ENCODE measurements at regions not wholly inside any gene's neighbourhood (a gene's known extent, or its start where the extent isn't known, plus 50 kb on each side); places are given as distances from the start of the nearest gene placed in this dataset.
"Not testable (repeated sequence)": the region's sequence is repeated elsewhere in the genome, so short reads cannot be mapped to it uniquely, and the experiment has no call there.

DNA sequence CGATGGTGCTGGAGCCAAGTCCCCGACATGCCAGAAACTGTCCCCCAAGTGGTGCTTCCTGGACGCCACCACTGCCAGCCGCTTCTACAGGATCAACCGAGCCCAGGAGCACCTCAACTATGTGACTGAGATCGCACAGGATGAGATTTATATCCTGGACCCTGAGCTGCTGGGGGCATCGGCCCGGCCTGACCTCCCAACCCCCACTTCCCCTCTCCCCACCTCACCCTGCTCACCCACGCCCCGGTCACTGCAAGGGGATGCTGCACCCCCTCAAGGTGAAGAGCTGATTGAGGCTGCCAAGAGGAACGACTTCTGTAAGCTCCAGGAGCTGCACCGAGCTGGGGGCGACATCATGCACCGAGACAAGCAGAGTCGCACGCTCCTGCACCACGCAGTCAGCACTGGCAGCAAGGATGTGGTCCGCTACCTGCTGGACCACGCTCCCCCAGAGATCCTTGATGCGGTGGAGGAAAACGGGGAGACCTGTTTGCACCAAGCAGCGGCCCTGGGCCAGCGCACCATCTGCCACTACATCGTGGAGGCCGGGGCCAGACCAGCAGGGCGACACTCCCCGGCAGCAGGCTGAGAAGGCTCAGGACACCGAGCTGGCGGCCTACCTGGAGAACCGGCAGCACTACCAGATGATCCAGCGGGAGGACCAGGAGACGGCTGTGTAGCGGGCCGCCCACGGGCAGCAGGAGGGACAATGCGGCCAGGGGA, 91.0 kb downstream of the LACC1 start:
- H3K4me1 Mint-ChIP-seq (ENCODE audit: low read depth, unreplicated experiment); CTCF ChIA-PET; H3K36me3 Mint-ChIP-seq (ENCODE audit: insufficient read depth, unreplicated experiment); H3K4me3 ChIP-seq (ENCODE audit: low read depth, low read length); H3K27ac Mint-ChIP-seq (ENCODE audit: unreplicated experiment); H3K9me3 Mint-ChIP-seq (ENCODE audit: unreplicated experiment); intact Hi-C loops (cut with micrococcal nuclease; ENCODE audit: unreplicated experiment); BruUV-seq (replicated peaks); H3K4me1 ChIP-seq; H3K27me3 ChIP-seq (replicated peaks; ENCODE audit: control insufficient read depth, insufficient read depth, low read length); H3K4me3 Mint-ChIP-seq (ENCODE audit: unreplicated experiment); POLR2A ChIA-PET; H3K9me3 ChIP-seq; H3K27me3 Mint-ChIP-seq (ENCODE audit: insufficient read depth, unreplicated experiment); DNase-seq; H3K36me3 ChIP-seq (ENCODE audit: control insufficient read depth, insufficient read depth, low read length): not testable (repeated sequence)

DNA sequence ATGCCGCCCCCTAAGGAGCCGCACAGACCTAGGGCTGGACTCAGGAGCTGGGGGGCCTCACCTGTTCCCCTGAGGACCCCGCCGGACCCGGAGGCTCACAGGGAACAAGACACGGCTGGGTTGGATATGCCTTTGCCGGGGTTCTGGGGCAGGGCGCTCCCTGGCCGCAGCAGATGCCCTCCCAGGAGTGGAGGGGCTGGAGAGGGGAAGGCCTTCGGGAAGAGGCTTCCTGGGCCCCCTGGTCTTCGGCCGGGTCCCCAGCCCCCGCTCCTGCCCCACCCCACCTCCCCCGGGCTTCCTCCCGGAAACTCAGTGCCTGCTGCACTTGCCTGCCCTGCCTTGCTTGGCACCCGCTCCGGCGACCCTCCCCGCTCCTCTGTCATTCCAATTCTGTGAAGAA, 91.6 kb downstream of the LACC1 start:
- H3K36me3 ChIP-seq (ENCODE audit: control insufficient read depth, insufficient read depth, low read length); H3K4me1 ChIP-seq; H3K4me3 Mint-ChIP-seq (ENCODE audit: unreplicated experiment); H3K4me3 ChIP-seq (ENCODE audit: low read depth, low read length); CTCF ChIA-PET; intact Hi-C loops (cut with micrococcal nuclease; ENCODE audit: unreplicated experiment); POLR2A ChIA-PET; H3K9me3 Mint-ChIP-seq (ENCODE audit: unreplicated experiment); BruUV-seq (replicated peaks); H3K36me3 Mint-ChIP-seq (ENCODE audit: insufficient read depth, unreplicated experiment); H3K4me1 Mint-ChIP-seq (ENCODE audit: low read depth, unreplicated experiment); H3K27me3 ChIP-seq (replicated peaks; ENCODE audit: control insufficient read depth, insufficient read depth, low read length); H3K27me3 Mint-ChIP-seq (ENCODE audit: insufficient read depth, unreplicated experiment); H3K9me3 ChIP-seq; DNase-seq; H3K27ac Mint-ChIP-seq (ENCODE audit: unreplicated experiment): not testable (repeated sequence)

DNA sequence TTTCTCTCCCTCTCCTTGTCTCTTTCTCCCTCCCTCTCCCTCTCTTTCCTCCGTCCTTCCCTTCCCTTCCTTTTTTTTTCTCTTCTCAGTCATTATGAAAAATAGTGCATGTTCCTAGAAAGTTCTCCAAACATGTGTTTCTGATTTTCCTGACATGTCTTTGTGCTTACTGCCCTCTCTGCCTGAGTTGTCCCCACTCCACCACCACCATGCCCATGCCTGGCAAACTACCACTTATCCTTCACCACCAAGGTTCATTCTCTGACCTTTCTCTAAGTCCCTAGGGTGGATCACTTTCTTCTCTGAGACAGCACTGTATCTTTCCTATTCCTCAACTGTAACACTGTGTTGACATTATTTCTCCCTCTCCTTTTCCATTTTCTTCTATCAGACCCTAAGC, 98.2 kb downstream of the LACC1 start:
- Histone ChIP-seq H3K27me3 (replicated peaks; ENCODE audit: control insufficient read depth, insufficient read depth, low read length) (no peaks in the 10 kb centered on the region), H3K9me3 (peaks cover 4% of the 10 kb centered on the region; the same call in 1 of the 2 replicates), H3K4me1 (no peaks in the 10 kb centered on the region), H3K36me3 (ENCODE audit: control insufficient read depth, insufficient read depth, low read length) (no peaks in the 10 kb centered on the region), H3K4me3 (ENCODE audit: low read depth, low read length) (no peak overlapping the region)
- H3K27me3 Mint-ChIP-seq (ENCODE audit: insufficient read depth, unreplicated experiment): peaks cover 4% of the 10 kb centered on the region
- H3K27ac Mint-ChIP-seq (ENCODE audit: unreplicated experiment): no peak overlapping the region
- intact Hi-C loops (cut with micrococcal nuclease; ENCODE audit: unreplicated experiment): no loop called here
- H3K4me3 Mint-ChIP-seq (ENCODE audit: unreplicated experiment): no peak overlapping the region
- DNase-seq: no peak
- peaks cover 7% of the 10 kb centered on the region for H3K4me1 Mint-ChIP-seq (ENCODE audit: low read depth, unreplicated experiment)
- no peaks in the 10 kb centered on the region for H3K36me3 Mint-ChIP-seq (ENCODE audit: insufficient read depth, unreplicated experiment)
- POLR2A ChIA-PET: no interaction called here
- no TSS peak for BruUV-seq (replicated peaks)
- TF ChIP-seq, protein P1, sequence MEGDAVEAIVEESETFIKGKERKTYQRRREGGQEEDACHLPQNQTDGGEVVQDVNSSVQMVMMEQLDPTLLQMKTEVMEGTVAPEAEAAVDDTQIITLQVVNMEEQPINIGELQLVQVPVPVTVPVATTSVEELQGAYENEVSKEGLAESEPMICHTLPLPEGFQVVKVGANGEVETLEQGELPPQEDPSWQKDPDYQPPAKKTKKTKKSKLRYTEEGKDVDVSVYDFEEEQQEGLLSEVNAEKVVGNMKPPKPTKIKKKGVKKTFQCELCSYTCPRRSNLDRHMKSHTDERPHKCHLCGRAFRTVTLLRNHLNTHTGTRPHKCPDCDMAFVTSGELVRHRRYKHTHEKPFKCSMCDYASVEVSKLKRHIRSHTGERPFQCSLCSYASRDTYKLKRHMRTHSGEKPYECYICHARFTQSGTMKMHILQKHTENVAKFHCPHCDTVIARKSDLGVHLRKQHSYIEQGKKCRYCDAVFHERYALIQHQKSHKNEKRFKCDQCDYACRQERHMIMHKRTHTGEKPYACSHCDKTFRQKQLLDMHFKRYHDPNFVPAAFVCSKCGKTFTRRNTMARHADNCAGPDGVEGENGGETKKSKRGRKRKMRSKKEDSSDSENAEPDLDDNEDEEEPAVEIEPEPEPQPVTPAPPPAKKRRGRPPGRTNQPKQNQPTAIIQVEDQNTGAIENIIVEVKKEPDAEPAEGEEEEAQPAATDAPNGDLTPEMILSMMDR (IDR thresholded peaks at IDR 0.05; ENCODE audit: insufficient read depth in 1 of 2, low read depth in 1 of 2, low read length in 1 of 2, severe bottlenecking in 1 of 2, unreplicated experiment in 1 of 2): no peak
- no peaks in the 10 kb centered on the region for H3K9me3 Mint-ChIP-seq (ENCODE audit: unreplicated experiment)
- CTCF ChIA-PET: no interaction called here

DNA sequence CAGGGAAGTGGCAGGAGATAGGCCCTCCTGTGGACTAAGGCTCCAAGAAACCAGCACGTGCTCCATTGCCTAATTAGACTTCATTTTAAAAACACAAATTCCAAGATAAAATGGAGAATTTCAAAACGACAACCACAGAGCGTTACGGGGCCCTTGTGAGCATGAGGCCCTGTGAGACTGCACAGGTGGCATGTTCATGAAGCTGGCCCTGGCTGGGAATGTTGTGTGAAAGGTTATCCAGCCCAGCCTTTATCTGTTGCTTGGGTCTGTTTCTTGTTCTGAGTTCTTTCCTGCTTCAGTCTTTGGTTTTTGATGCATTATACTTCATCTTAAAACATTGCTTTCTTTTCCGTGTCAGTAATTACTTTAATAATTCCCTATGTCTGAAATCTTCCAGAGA, 99.0 kb downstream of the LACC1 start:
- Mint-ChIP-seq H3K36me3 (ENCODE audit: insufficient read depth, unreplicated experiment) (no peaks in the 10 kb centered on the region), H3K27ac (ENCODE audit: unreplicated experiment) (no peak overlapping the region), H3K27me3 (ENCODE audit: insufficient read depth, unreplicated experiment) (peaks cover 4% of the 10 kb centered on the region), H3K9me3 (ENCODE audit: unreplicated experiment) (no peaks in the 10 kb centered on the region), H3K4me1 (ENCODE audit: low read depth, unreplicated experiment) (peaks cover 7% of the 10 kb centered on the region), H3K4me3 (ENCODE audit: unreplicated experiment) (no peak overlapping the region)
- H3K27me3 ChIP-seq (replicated peaks; ENCODE audit: control insufficient read depth, insufficient read depth, low read length): no peaks in the 10 kb centered on the region
- ChIA-PET CTCF (no interaction called here), POLR2A (no interaction called here)
- no peak overlapping the region for H3K4me3 ChIP-seq (ENCODE audit: low read depth, low read length)
- no peak for DNase-seq
- no TSS peak for BruUV-seq (replicated peaks)
- no peaks in the 10 kb centered on the region for H3K36me3 ChIP-seq (ENCODE audit: control insufficient read depth, insufficient read depth, low read length)
- TF ChIP-seq, protein P1 (IDR thresholded peaks at IDR 0.05; ENCODE audit: insufficient read depth in 1 of 2, low read depth in 1 of 2, low read length in 1 of 2, severe bottlenecking in 1 of 2, unreplicated experiment in 1 of 2): no peak
- H3K9me3 ChIP-seq: peaks cover 4% of the 10 kb centered on the region; the same call in 1 of the 2 replicates
- intact Hi-C loops (cut with micrococcal nuclease; ENCODE audit: unreplicated experiment): no loop called here
- no peaks in the 10 kb centered on the region for H3K4me1 ChIP-seq

Data from Caco-2 (cell line).